PC-3 (cell line): ENCODE measurements at regions not wholly inside any gene's neighbourhood (a gene's known extent, or its start where the extent isn't known, plus 50 kb on each side); places are given as distances from the start of the nearest gene placed in this dataset.

Experiments
- ATAC-seq: fragments of 200-7000 bp; cut with Tn5 transposase; 2 replicates; pipeline ENCODE4 v1.9.1; 2020; ENCODE audit warnings: mild to moderate bottlenecking, moderate library complexity
- BruUV-seq: library from RNA; stranded (reverse); fragments of 400-500 nt; replicated peaks from 2 replicates; lab custom pipeline; 2021; lab: Mats Ljungman, UMichigan
- CTCF ChIA-PET: fragments of 300-600 bp; sonication (Branson Sonifier 250); formaldehyde crosslinking; loops from one replicate; lab custom pipeline; 2022; ENCODE audit warnings: antibody characterized with exemption; lab: Charles Lee
- POLR2A ChIA-PET: fragments of 300-600 bp; sonication (Branson Sonifier 250); formaldehyde crosslinking; loops from one replicate; lab custom pipeline; 2022; ENCODE audit warnings: antibody characterized with exemption; ENCODE audit not compliant: unreplicated experiment; lab: Charles Lee
- DNase-seq: peaks from one replicate; pipeline ENCODE4 v3.0.0-alpha.2; 2015
- H2AFZ ChIP-seq: fragments of 300-600 bp; sonication (generic); 2 replicates; pipeline ENCODE4 v1.6.0; 2016; ENCODE audit warnings: antibody characterized with exemption, low read length
- H3F3A ChIP-seq: fragments of 300-600 bp; sonication (generic); one replicate; pipeline ENCODE4 v1.6.0; 2017; ENCODE audit warnings: antibody characterized with exemption, low read length, control low read depth, mild to moderate bottlenecking; ENCODE audit not compliant: unreplicated experiment
- H3K27ac ChIP-seq: fragments of 300-600 bp; sonication (generic); 2 replicates; pipeline ENCODE4 v1.5.1; 2016; ENCODE audit warnings: mild to moderate bottlenecking, low read length
- H3K27me3 ChIP-seq: fragments of 300-600 bp; sonication (generic); 2 replicates; pipeline ENCODE4 v1.6.1; 2016; ENCODE audit warnings: low read length, mixed read lengths
- H3K36me3 ChIP-seq: fragments of 300-600 bp; sonication (generic); 2 replicates; pipeline ENCODE4 v1.6.1; 2016; ENCODE audit warnings: low read depth, mixed run types, low read length, mixed read lengths
- H3K4me1 ChIP-seq: fragments of 300-600 bp; sonication (generic); 2 replicates; pipeline ENCODE4 v1.5.1; 2016; ENCODE audit warnings: low read length; ENCODE audit not compliant: insufficient read depth
- H3K4me2 ChIP-seq: fragments of 300-600 bp; sonication (generic); 2 replicates; pipeline ENCODE4 v1.6.0; 2016; ENCODE audit warnings: low read length
- H3K4me3 ChIP-seq: fragments of 300-600 bp; sonication (generic); 2 replicates; pipeline ENCODE4 v1.5.1; 2016; ENCODE audit warnings: mild to moderate bottlenecking, low read length, mixed read lengths
- H3K79me2 ChIP-seq: fragments of 300-600 bp; sonication (generic); 2 replicates; pipeline ENCODE4 v1.6.1; 2017; ENCODE audit warnings: low read length, mixed read lengths
- H3K9ac ChIP-seq: fragments of 300-600 bp; sonication (generic); 2 replicates; pipeline ENCODE4 v1.6.0; 2016; ENCODE audit warnings: mild to moderate bottlenecking, low read length
- H3K9me2 ChIP-seq: fragments of 300-600 bp; sonication (generic); replicated peaks from 2 replicates; pipeline ENCODE4 v1.6.1; 2016; ENCODE audit warnings: mixed run types, low read length, mixed read lengths
- H3K9me3 ChIP-seq: fragments of 300-600 bp; sonication (generic); 2 replicates; pipeline ENCODE4 v1.6.1; 2016; ENCODE audit warnings: low read length, mixed read lengths
- H4K20me1 ChIP-seq: fragments of 300-600 bp; sonication (generic); 2 replicates; pipeline ENCODE4 v1.6.1; 2016; ENCODE audit warnings: low read length, mixed read lengths
- EZH2 ChIP-seq: fragments of 300-600 bp; sonication (generic); IDR thresholded peaks from one replicate; pipeline ENCODE4 v1.6.1; 2017; ENCODE audit warnings: antibody characterized with exemption, mild to moderate bottlenecking, low read length; ENCODE audit not compliant: unreplicated experiment
- EZH2phosphoT487 ChIP-seq: fragments of 300-600 bp; sonication (generic); IDR thresholded peaks from 2 replicates; pipeline ENCODE4 v1.6.1; 2018; ENCODE audit warnings: mild to moderate bottlenecking, antibody characterized with exemption, low read length, borderline replicate concordance
- intact Hi-C: fragments of 100-400 bp; cut with micrococcal nuclease; formaldehyde crosslinking; loops from 2 replicates; pipeline ENCODE4 v1.9.0; 2023
- TF ChIP-seq, protein P1 (sequence below): fragments of 300-600 bp; sonication (generic); conservative IDR thresholded peaks from 2 replicates; pipeline ENCODE4 v1.5.1; 2017; ENCODE audit warnings: antibody characterized with exemption, low read depth, mild to moderate bottlenecking, low read length

DNA sequence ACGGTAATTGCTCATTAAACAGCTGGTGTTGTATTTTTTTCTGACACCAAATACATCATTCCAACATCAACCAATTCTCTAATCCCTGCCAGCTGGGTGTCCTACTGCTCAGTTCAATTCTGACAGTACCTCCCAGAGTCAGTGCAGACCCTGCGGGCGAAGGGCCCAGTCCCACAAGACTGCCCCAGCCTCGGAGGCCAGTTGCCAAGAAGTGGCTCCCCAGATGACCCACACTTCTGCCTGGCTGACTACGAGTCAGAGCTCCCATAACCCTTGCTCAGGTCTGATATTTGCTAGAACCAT is 147.2 kb downstream of the CTTN start:
- H3K4me2 ChIP-seq: peak overlapping the region; percentile 24
- H3K9ac ChIP-seq: no peak overlapping the region
- no peaks in the 10 kb centered on the region for H3K27me3 ChIP-seq
- H3K4me3 ChIP-seq: no peak overlapping the region
- H3K9me3 ChIP-seq: no peaks in the 10 kb centered on the region
- H3K79me2 ChIP-seq: no peaks in the 10 kb centered on the region
- H4K20me1 ChIP-seq: no peaks in the 10 kb centered on the region
- peak overlapping the region; percentile 15; the same call in 1 of the 2 replicates for H3K27ac ChIP-seq
- H3K9me2 ChIP-seq: no peaks in the 10 kb centered on the region
- CTCF ChIA-PET: no interaction called here
- H3K36me3 ChIP-seq: no peaks in the 10 kb centered on the region
- TF ChIP-seq, protein P1, sequence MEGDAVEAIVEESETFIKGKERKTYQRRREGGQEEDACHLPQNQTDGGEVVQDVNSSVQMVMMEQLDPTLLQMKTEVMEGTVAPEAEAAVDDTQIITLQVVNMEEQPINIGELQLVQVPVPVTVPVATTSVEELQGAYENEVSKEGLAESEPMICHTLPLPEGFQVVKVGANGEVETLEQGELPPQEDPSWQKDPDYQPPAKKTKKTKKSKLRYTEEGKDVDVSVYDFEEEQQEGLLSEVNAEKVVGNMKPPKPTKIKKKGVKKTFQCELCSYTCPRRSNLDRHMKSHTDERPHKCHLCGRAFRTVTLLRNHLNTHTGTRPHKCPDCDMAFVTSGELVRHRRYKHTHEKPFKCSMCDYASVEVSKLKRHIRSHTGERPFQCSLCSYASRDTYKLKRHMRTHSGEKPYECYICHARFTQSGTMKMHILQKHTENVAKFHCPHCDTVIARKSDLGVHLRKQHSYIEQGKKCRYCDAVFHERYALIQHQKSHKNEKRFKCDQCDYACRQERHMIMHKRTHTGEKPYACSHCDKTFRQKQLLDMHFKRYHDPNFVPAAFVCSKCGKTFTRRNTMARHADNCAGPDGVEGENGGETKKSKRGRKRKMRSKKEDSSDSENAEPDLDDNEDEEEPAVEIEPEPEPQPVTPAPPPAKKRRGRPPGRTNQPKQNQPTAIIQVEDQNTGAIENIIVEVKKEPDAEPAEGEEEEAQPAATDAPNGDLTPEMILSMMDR: no peak
- TF ChIP-seq EZH2phosphoT487 (no peak), EZH2 (no peak)
- intact Hi-C loops: no loop called here
- DNase-seq (peak; percentile 46), ATAC-seq (peak; percentile 25)
- no peak overlapping the region for H2AFZ ChIP-seq
- peaks cover 13% of the 10 kb centered on the region for H3K4me1 ChIP-seq
- BruUV-seq: no TSS peak
- no peaks in the 10 kb centered on the region for H3F3A ChIP-seq
- POLR2A ChIA-PET: no interaction called here

DNA sequence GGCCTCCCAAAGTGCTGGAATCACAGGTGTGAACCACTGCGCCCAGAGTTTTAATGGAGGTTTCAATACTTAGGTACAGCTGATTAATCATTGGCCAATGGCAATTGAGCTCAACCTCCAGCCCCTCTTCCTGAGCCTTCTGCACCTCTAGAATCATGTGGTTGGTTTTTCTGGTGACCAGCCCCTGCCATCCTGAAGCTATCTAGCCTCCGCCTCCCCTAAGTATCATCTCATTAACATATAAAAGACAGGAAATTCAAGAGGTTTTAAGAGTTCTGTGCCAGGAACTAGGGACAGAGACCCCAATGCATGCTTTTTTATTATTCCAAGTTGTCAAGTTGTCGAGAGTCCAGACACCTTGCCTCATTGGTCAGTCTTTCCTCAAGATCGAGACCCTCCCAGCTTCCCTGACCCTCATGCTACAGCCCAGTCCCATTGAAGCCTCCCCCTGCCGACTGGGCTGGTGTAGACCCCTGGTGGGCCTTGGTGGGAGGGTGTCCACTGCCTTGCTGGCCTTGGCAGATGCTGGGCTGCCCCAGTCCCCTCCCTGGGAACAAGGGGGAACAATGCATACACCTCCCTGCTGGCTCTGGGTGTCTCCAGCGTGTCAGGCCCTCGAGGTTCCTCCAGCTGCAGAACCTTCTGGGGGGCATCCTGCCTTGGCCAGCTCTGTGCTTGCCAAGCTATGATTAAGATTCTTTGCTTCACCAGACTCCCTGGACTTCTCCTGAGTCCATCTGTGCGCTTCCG is 148.0 kb downstream of the CTTN start:
- POLR2A ChIA-PET: interaction anchor here (0.6 kb wide), 1 partner anchor 122 kb away, joined by 3 read pairs; no protein-coding TSS in a partner anchor

DNA sequence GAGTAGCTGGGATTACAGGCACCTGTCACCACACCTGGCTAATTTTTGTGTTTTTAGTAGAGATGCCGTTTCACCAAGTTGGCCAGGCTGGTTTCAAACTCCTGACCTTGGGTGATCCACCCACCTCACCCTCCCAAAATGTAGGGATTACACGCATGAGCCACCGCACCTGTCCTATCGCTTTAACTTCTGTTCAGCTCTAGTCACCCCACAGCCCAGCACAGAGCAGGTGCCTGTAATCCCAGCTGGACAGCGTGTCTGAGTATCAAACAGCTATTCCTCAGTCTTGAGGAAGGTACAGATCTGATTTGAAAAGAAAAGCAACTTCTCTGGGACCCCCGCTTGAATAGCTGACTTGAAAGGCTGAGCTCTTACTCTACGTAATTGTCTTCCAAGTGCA is 149.1 kb downstream of the CTTN start:
- intact Hi-C loops: no loop called here
- ChIA-PET POLR2A (no interaction called here), CTCF (no interaction called here)
- Histone ChIP-seq H2AFZ (no peak overlapping the region), H3K9me2 (no peaks in the 10 kb centered on the region), H4K20me1 (no peaks in the 10 kb centered on the region), H3K4me1 (peaks cover 13% of the 10 kb centered on the region), H3K9ac (no peak overlapping the region), H3K27me3 (no peaks in the 10 kb centered on the region), H3K4me3 (no peak overlapping the region), H3K79me2 (no peaks in the 10 kb centered on the region), H3F3A (no peaks in the 10 kb centered on the region), H3K9me3 (no peaks in the 10 kb centered on the region), H3K27ac (no peak overlapping the region), H3K4me2 (no peak overlapping the region), H3K36me3 (no peaks in the 10 kb centered on the region)
- no peak for TF ChIP-seq EZH2
- no peak for TF ChIP-seq EZH2phosphoT487
- no TSS peak for BruUV-seq
- no peak for ATAC-seq
- DNase-seq: no peak

More for the DNA sequence above, 148.0 kb downstream of the CTTN start:
- Histone ChIP-seq H3K79me2 (no peaks in the 10 kb centered on the region), H3K9ac (no peak overlapping the region), H3K36me3 (no peaks in the 10 kb centered on the region), H3K4me3 (no peak overlapping the region), H3K27me3 (no peaks in the 10 kb centered on the region), H2AFZ (no peak overlapping the region), H3K4me1 (peaks cover 13% of the 10 kb centered on the region), H3K9me2 (no peaks in the 10 kb centered on the region), H3K27ac (no peak overlapping the region), H3K9me3 (no peaks in the 10 kb centered on the region), H4K20me1 (no peaks in the 10 kb centered on the region), H3K4me2 (no peak overlapping the region), H3F3A (no peaks in the 10 kb centered on the region)
- TF ChIP-seq, protein P1: no peak
- TF ChIP-seq EZH2 (no peak), EZH2phosphoT487 (no peak)
- intact Hi-C loops: no loop called here
- CTCF ChIA-PET: interaction anchor here (0.6 kb wide), 1 partner anchor 92 kb away, joined by 3 read pairs; no protein-coding TSS in a partner anchor
- no TSS peak for BruUV-seq
- ATAC-seq: no peak
- DNase-seq: no peak
